SJCRH30 (cell line): ENCODE measurements at regions not wholly inside any gene's neighbourhood (a gene's known extent, or its start where the extent isn't known, plus 50 kb on each side); places are given as distances from the start of the nearest gene placed in this dataset.

Source experiments
- DNase-seq, 2 experiments: peaks; one replicate each; pipeline ENCODE4 v3.0.0-alpha.2; 2015 to 2020
- H3K27ac ChIP-seq: fragments of 250-450 bp; sonication (Bioruptor Pico); 2 replicates; pipeline ENCODE4 v1.5.1; 2020; ENCODE audit warnings: mild to moderate bottlenecking, moderate library complexity
- H3K27me3 ChIP-seq: fragments of 250-450 bp; sonication (Bioruptor Pico); 2 replicates; pipeline ENCODE4 v1.5.1; 2020; ENCODE audit warnings: mild to moderate bottlenecking, moderate library complexity
- H3K36me3 ChIP-seq: fragments of 250-450 bp; sonication (Bioruptor Pico); 2 replicates; pipeline ENCODE4 v1.5.1; 2020; ENCODE audit warnings: mild to moderate bottlenecking, moderate library complexity
- H3K4me1 ChIP-seq: fragments of 250-450 bp; sonication (Bioruptor Pico); 2 replicates; pipeline ENCODE4 v1.5.1; 2020; ENCODE audit warnings: mild to moderate bottlenecking, moderate library complexity
- H3K4me3 ChIP-seq: fragments of 250-450 bp; sonication (Bioruptor Pico); 2 replicates; pipeline ENCODE4 v1.5.1; 2020; ENCODE audit warnings: mild to moderate bottlenecking, moderate library complexity
- H3K9me3 ChIP-seq: fragments of 250-450 bp; sonication (Bioruptor Pico); replicated peaks from 2 replicates; pipeline ENCODE4 v1.5.1; 2020; ENCODE audit warnings: mild to moderate bottlenecking, moderate library complexity

DNA sequence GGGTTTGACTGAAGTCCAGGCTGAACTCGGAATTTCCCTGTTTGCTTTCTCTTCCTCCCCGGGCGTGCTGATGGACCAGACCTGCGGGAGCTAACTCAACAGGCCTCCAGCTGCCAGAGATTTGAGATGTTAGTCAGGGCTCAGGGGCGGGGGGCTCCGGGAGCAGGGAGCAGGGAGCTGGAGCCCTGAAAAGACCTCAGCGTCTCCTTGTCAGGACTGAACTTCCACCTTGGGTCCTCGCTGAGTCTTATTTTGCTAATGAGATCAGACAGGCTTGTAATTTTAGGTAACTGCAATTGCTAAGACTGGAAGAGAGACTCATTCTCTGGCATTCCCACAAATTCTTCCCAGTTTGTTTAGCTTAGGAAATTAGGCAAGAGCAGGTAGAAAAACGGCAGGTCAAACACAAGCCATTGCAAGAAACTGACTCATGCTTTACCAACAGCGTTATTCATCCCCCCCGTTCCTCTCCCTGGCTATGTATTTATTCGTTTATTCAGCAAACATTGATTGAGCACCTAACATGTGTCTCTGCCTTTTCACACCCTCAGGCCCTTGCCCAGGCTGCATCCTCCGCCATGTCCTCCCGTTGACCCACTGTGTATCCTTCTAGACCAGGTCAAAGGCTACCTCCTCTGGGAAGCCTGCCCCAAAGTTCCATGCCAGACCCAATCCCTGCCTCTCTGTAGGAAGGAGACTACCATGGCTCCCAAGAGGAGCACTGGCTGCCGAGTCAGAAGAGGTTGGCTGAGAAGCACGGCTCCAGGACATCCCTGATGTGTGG lies 80.4 kb upstream of the DIO3 start:
- no peak overlapping the region for H3K4me3 ChIP-seq
- no peaks in the 10 kb centered on the region for H3K4me1 ChIP-seq
- no peak overlapping the region for H3K27ac ChIP-seq
- H3K36me3 ChIP-seq = no peaks in the 10 kb centered on the region
- 0 out of 2 replicates have a peak, but pooled peaks cover 4% of the 10 kb centered on the region for H3K27me3 ChIP-seq
- H3K9me3 ChIP-seq = no peaks in the 10 kb centered on the region
- DNase-seq = no peak

DNA sequence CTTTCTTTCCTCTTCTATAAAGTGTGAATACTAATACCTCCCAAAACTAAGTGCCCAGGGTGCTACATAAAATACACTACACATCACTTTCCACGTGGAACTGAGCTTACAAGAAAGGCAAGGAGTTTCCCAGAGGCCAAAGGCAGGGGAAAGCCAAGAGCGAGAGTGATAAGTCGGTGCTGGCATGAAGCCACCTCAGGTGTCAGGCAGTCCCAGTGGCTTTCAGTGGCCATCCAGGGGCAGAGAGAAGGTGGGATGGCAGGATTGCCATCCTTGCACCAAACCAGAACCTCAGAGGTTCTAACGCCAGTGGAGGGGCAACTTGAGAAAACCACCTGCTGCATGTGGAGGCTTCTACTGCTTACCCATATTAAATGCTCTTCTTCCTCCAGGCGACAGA lies 79.7 kb upstream of the DIO3 start:
- no peak overlapping the region for H3K4me3 ChIP-seq
- no peaks in the 10 kb centered on the region for H3K4me1 ChIP-seq
- H3K27ac ChIP-seq = no peak overlapping the region
- no peak for DNase-seq
- no peaks in the 10 kb centered on the region for H3K27me3 ChIP-seq
- peaks cover 1% of the 10 kb centered on the region; the same call in 1 of the 2 replicates for H3K9me3 ChIP-seq
- H3K36me3 ChIP-seq = no peaks in the 10 kb centered on the region

DNA sequence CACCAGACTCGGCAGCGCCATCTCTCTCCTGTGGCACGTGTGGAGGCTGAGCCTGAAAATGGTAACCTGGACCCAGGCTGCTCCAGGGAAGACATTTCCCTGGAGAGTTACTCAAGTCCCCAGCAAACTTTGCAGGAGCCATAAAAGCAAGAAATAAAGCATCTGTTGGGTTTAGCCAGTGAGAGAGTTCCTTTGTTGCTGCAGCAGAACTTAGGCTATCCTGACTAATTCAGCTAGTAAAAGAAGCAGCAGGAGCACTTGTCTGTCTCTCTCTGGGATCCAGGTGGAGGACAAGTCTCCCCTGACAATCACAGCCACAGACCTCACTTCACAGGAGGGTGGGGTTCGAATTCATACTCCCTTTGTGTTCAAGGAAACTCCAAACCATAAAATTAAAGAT lies 79.2 kb upstream of the DIO3 start:
- Histone ChIP-seq H3K36me3 (no peaks in the 10 kb centered on the region), H3K27me3 (no peaks in the 10 kb centered on the region), H3K9me3 (peaks cover 5% of the 10 kb centered on the region; the same call in 1 of the 2 replicates), H3K27ac (no peak overlapping the region), H3K4me1 (no peaks in the 10 kb centered on the region), H3K4me3 (no peak overlapping the region)
- no peak for DNase-seq

DNA sequence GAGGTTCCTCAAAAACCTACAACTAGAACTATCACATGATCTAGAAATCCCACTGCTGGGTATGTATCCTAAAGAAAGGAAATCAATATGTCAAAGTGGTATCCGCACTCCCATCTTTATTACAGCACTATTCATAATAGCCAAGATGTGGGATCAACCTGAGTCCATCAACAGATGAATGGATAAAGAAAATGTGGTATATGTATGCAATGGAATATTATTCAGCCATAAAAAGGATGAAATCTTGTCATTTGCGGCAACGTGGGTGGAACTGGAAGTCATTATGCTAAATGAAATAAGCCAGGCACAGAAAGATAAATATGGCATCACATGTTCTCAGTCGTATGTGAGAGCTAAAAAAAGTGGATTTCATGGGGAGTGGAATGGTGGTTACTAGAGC lies 77.5 kb upstream of the DIO3 start:
- Histone ChIP-seq H3K4me3 (no peak overlapping the region), H3K27ac (no peak overlapping the region), H3K27me3 (no peaks in the 10 kb centered on the region), H3K4me1 (no peaks in the 10 kb centered on the region), H3K9me3 (peaks cover 5% of the 10 kb centered on the region; the same call in 1 of the 2 replicates), H3K36me3 (no peaks in the 10 kb centered on the region)
- no peak for DNase-seq

DNA sequence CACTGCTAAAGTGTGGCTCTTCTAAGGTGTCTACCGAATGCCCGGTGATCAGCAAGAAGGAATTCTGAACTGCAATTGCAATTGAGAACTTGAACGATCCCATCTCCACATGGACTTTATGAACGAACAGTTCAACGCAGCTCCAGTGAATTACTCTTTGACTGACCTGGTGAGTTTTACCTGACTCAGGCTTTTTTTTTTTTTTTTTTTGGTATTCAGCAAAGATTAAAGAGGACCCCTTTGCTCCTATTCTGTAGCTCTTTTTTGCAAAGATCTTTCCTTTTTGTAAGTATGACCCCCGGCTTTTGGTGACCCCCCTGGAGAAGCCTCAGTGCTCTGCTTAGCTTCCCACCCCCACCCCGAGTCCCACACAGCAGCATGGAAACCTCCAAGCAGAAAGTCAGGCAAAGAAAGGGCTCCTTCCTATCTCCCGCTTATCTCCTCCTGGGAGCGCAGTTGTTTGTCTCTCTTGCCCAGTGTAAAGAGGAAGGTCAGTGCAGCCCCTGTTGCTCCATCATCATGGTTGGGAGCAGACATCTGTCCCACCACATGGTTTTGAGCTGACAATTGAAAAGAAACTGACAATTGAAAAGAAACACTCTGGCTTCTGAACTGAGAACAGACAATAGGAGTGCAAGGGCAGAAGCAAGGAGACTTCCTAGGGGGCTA lies 72.1 kb upstream of the DIO3 start:
- Histone ChIP-seq H3K4me3 (no peak overlapping the region), H3K9me3 (peaks cover 5% of the 10 kb centered on the region; the same call in 1 of the 2 replicates), H3K36me3 (no peaks in the 10 kb centered on the region), H3K4me1 (no peaks in the 10 kb centered on the region), H3K27me3 (no peaks in the 10 kb centered on the region), H3K27ac (no peak overlapping the region)
- DNase-seq = no peak

DNA sequence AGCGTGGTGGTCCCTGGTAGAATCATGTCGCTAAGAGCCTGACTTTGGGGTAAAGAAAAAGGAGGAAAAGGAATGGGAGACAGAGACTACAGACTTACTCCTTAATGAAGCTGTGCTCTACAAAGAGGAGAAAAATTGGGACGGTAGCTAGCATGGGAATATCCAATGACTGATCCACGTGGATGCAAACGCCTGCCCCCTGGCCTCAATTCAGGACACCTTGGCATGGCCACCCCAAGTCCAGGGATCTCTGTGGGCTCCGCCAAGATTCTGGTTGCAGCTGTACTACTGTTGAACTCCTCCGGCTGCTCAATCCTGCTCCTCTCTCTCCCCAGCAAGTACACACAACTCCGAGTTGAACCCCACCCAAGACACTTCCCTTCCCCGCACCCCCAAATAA lies 70.5 kb upstream of the DIO3 start:
- Histone ChIP-seq H3K36me3 (no peaks in the 10 kb centered on the region), H3K4me1 (no peaks in the 10 kb centered on the region), H3K27ac (no peak overlapping the region), H3K27me3 (no peaks in the 10 kb centered on the region), H3K4me3 (no peak overlapping the region), H3K9me3 (peaks cover 5% of the 10 kb centered on the region; the same call in 1 of the 2 replicates)
- no peak for DNase-seq

DNA sequence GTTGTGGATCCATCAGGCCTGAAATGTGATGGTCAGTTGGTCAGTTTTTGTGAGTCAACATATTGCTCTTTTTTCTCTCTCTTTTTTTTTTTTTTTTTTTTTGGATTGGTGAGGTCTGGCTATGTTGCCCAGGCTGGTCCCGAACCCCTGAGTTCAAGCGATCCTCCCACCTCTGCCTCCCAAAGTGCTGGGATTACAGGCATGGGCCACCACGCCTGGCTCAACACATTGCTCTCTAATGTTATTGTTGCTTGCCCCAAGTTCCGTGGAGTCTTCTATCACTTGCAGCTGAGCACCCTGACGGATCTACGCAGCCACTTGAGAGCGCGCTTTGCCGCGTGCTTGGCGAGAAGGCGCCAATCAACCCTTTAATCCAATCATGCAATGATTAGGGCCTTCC lies 69.5 kb upstream of the DIO3 start:
- H3K36me3 ChIP-seq = no peaks in the 10 kb centered on the region
- no peaks in the 10 kb centered on the region for H3K4me1 ChIP-seq
- H3K27ac ChIP-seq = no peak overlapping the region
- no peaks in the 10 kb centered on the region for H3K27me3 ChIP-seq
- peaks cover under 1% of the 10 kb centered on the region; the same call in 1 of the 2 replicates for H3K9me3 ChIP-seq
- H3K4me3 ChIP-seq = no peak overlapping the region
- no peak for DNase-seq

DNA sequence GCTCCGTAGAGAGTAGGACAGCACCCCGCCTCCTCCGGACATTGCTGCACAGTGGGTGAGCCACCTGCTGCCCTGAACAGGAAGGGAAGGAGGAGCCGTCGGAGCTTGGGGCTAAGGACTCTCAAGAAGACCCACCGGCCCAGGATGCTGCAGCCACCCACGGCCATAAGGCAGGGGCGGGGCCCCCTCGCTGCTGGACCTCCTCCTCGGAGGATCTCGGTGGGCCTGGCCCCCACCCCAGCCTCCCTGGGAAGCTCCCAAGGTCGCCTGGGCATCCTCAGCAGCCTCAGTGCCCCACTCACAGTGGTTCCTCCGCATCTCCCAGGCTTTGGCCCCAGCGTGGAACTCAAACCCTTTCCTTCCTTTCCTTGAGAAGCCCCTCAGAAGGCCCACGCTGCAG lies 68.6 kb upstream of the DIO3 start:
- H3K27me3 ChIP-seq = no peaks in the 10 kb centered on the region
- H3K9me3 ChIP-seq = no peaks in the 10 kb centered on the region
- no peak overlapping the region for H3K4me3 ChIP-seq

DNA sequence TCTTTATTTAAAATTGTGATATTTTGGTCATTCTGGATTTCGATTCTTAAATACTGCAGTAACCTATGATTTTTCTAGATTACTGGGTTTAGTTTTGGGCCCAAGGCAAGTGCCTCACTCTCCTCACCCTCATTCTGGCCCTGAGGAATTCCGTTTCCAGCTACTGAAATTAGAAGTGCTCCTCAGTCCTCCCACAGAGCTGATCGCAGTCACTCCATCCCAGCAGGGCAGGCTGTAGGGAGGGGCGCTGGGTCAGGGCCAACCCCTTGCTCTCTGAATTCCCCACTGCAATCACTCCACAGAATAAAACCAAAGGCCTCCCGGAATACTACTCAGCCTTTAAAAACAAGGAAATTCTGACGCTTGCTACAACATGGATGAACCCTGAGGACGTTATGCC lies 66.5 kb upstream of the DIO3 start:
- Histone ChIP-seq H3K4me1 (no peaks in the 10 kb centered on the region), H3K4me3 (no peak overlapping the region), H3K9me3 (no peaks in the 10 kb centered on the region), H3K27me3 (no peaks in the 10 kb centered on the region), H3K27ac (no peak overlapping the region), H3K36me3 (no peaks in the 10 kb centered on the region)
- no peak for DNase-seq

More for the DNA sequence above, 68.6 kb upstream of the DIO3 start:
- no peak overlapping the region for H3K27ac ChIP-seq
- H3K4me1 ChIP-seq = no peaks in the 10 kb centered on the region
- no peak for DNase-seq
- H3K36me3 ChIP-seq = no peaks in the 10 kb centered on the region

DNA sequence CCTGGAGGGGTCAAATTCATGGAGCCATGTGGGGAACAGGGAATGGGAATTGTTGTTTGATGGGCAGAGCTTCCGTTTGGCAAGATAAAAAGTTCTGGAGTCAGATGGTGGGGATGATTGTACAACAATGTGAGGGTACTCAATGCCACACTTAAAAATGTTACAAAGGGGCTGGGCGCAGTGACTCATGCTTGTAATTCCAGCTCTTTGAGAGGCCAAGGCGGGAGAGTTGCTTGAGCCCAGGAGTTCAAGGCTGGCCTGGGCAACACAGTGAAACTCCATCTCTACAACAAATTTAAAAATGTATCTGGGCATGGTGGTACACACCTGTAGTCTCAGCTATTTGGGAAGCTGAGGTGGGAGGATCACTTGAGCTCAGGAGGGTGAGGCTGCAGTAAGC lies 66.0 kb upstream of the DIO3 start:
- Histone ChIP-seq H3K27ac (no peak overlapping the region), H3K4me3 (no peak overlapping the region), H3K36me3 (no peaks in the 10 kb centered on the region), H3K4me1 (no peaks in the 10 kb centered on the region), H3K27me3 (no peaks in the 10 kb centered on the region), H3K9me3 (no peaks in the 10 kb centered on the region)
- DNase-seq = no peak

DNA sequence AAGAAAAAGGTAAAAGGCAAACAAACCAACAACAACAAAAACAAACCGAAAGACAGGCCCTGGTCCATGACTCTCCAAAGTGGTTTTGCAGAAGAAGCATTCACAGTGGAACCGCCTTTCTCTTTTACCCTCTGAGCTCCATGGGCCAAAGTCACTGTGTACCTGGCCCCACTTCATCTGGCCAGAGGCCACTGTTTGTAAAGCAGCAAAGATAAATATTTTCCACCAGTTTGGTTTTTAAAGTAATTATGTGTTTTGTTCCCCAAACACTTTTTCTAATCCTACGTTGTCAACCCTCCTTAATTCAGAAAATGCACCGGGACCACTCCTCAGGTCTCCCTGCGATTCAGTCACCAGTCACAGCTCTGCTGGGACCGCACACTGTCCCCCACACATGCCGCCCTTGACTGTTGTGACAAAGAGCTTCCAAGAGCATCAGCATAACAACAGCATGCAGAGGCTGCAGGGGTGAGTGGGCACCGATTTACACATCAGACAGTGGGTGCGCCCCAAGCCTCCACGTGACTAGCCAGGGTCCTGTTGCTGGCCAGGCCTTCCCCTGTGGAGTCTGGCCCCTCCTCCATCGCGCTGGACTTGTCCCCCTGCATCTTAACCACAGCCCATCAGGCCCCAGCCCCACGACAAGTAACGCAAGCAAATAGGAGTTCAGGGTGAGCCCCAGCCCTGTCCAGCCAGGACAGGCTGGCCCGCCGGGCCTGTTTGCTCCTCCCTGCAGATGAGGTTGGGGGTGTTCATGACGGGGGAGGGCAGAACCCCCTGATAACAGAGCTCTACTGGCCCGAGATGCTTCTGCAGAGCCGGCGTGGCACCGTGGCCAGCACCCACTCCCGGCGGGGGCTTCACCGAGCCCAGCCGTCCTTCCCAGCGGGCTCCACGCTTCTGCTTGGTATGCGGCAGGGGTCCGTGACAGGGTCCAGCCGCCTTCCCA lies 65.2 kb upstream of the DIO3 start:
- Histone ChIP-seq H3K4me3 (no peak overlapping the region), H3K9me3 (no peaks in the 10 kb centered on the region), H3K4me1 (no peaks in the 10 kb centered on the region), H3K27me3 (no peaks in the 10 kb centered on the region), H3K36me3 (no peaks in the 10 kb centered on the region), H3K27ac (no peak overlapping the region)
- no peak for DNase-seq

DNA sequence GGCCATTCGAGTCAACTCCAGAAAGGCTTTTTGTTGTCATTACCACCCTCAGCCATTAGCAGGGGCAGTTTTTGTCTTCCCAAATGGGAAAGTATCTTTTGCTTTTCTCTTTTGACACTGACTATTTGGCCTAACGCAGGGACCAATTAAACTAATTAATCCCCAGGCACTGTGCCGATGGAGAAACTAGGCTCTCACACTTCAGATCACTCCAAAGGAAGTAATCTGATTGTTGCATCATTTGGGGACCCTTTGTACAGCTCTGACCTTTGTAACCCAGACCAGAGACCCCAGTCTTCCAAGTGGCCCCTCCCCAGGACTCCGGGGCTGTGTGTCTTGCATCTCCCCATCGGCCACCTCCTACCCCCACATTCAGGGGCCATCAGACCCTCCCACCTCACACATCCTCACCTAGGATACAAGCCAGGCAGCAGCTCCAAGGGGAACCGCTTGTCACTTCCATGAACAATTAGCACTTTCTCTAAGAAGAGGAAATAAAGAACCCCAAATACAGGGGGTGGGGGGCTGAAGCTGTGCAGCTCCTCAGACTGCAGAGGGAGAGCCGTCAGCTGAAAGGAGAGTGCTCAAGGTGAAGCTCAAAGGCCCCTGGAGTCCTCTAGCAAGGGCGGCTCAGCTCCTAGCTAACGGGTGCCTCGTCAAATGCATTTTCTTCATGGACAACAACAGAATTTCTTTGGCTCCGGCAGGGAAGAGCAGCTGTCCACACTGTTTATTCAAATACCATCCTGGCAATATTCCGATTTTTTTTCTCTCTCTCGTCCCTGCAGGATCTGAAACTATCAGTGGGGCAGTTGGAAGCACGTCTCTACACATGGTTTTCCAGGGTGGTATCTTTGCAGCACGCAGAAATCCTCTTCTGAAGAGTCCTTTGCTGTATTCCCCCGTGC lies 64.3 kb upstream of the DIO3 start:
- H3K27me3 ChIP-seq = no peaks in the 10 kb centered on the region

DNA sequence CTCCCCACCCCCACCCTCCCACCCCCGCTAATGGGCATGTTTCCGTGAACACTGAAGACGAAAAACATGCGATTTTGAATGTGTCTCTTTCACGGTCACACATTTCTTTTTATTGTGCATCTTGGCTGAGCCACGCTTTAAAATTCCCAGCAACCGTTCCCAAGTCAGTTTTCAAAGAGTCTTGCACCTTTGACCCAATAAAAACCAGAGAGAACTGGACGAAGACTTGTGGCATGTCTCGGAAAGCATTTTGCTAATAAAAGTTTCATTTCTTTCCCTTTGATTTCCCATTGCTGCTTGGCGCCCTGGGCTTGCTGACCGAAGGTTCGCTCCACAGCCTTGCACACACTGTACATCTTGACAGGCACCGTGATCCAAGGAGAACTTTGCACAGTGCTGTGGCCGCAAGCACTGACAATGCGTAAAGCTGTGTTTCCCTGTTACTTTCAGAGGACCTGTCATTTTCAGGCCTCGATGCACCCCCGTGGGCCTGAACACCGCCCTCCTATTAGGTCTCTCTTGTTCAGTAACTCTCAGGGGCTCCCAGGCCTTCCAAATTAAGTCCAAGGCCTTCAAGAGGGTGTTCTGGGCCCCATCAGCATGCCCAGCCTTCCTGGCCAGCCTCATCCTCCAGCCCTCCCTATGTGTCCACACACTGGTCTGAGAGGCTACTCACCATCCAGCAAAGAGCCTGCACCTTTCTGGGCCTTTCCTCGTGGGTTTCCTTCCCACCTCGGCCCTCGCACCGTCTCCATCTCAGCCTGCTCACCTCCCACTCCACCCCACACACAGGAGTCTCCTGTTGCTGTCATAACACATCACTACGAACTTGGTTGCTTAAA lies 63.4 kb upstream of the DIO3 start:
- H3K4me1 ChIP-seq = no peaks in the 10 kb centered on the region
- no peak overlapping the region for H3K4me3 ChIP-seq
- no peaks in the 10 kb centered on the region for H3K36me3 ChIP-seq
- no peak for DNase-seq
- H3K27me3 ChIP-seq = no peaks in the 10 kb centered on the region
- no peaks in the 10 kb centered on the region for H3K9me3 ChIP-seq
- H3K27ac ChIP-seq = no peak overlapping the region

More for the DNA sequence above, 64.3 kb upstream of the DIO3 start:
- no peaks in the 10 kb centered on the region for H3K4me1 ChIP-seq
- H3K4me3 ChIP-seq = no peak overlapping the region
- no peaks in the 10 kb centered on the region for H3K36me3 ChIP-seq
- no peak overlapping the region for H3K27ac ChIP-seq
- no peak for DNase-seq
- no peaks in the 10 kb centered on the region for H3K9me3 ChIP-seq
